Activated T-helper 17 cell treated with anti-CD3 and anti-CD28 coated beads, Interleukin-2, amount 50 U/mL, for 72 hours (primary cell): ENCODE measurements at regions not wholly inside any gene's neighbourhood (a gene's known extent, or its start where the extent isn't known, plus 50 kb on each side); places are given as distances from the start of the nearest gene placed in this dataset.
"Not testable (repeated sequence)": the region's sequence is repeated elsewhere in the genome, so short reads cannot be mapped to it uniquely, and the experiment has no call there.

Source experiments
- ATAC-seq: fragments of 150-1000 bp; cut with Tn5 transposase; replicated peaks from 2 replicates; pipeline ENCODE4 v1.10.0; 2021; ENCODE audit warnings: mild to moderate bottlenecking, moderate library complexity
- H3K27ac Mint-ChIP-seq: one replicate; pipeline ENCODE4 v1.8.0; 2022; ENCODE audit warnings: mixed read lengths
- H3K27me3 Mint-ChIP-seq: one replicate; pipeline ENCODE4 v1.8.0; 2022; ENCODE audit warnings: mixed read lengths
- H3K36me3 Mint-ChIP-seq: one replicate; pipeline ENCODE4 v1.8.0; 2022; ENCODE audit warnings: low read depth, mild to moderate bottlenecking, mixed read lengths
- H3K4me1 Mint-ChIP-seq: one replicate; pipeline ENCODE4 v1.8.0; 2022; ENCODE audit warnings: mixed read lengths
- H3K4me3 Mint-ChIP-seq: one replicate; pipeline ENCODE4 v1.8.0; 2022; ENCODE audit warnings: mild to moderate bottlenecking, mixed read lengths
- H3K9me3 Mint-ChIP-seq: one replicate; pipeline ENCODE4 v1.8.0; 2022; ENCODE audit warnings: mixed read lengths

- Mint-ChIP-seq H3K27ac (no peak overlapping the region), H3K4me3 (no peak overlapping the region), H3K27me3 (no peaks in the 10 kb centered on the region), H3K4me1 (no peaks in the 10 kb centered on the region), H3K9me3 (no peaks in the 10 kb centered on the region), H3K36me3 (no peaks in the 10 kb centered on the region)
- no peak for ATAC-seq
These were observed 58.4 kb upstream of the WAPL start for GRCh38 chr10:86579883-86580520.

- Mint-ChIP-seq H3K4me3 (no peak overlapping the region), H3K36me3 (no peaks in the 10 kb centered on the region), H3K27ac (no peak overlapping the region), H3K9me3 (no peaks in the 10 kb centered on the region), H3K27me3 (no peaks in the 10 kb centered on the region), H3K4me1 (no peaks in the 10 kb centered on the region)
- no peak for ATAC-seq
These were observed 58.9 kb upstream of the WAPL start for GRCh38 chr10:86580521-86580891.

GRCh38 chr10:86583983-86584382, 62.4 kb upstream of the WAPL start:
- Mint-ChIP-seq H3K27me3 (no peaks in the 10 kb centered on the region), H3K27ac (no peak overlapping the region), H3K4me1 (no peaks in the 10 kb centered on the region), H3K4me3 (no peak overlapping the region), H3K9me3 (no peaks in the 10 kb centered on the region), H3K36me3 (no peaks in the 10 kb centered on the region)
- peak; percentile 46 for ATAC-seq

GRCh38 chr10:86585037-86585929, 63.7 kb upstream of the WAPL start:
- Mint-ChIP-seq H3K27me3 (no peaks in the 10 kb centered on the region), H3K4me3 (no peak overlapping the region), H3K27ac (no peak overlapping the region), H3K4me1 (no peaks in the 10 kb centered on the region), H3K36me3 (no peaks in the 10 kb centered on the region), H3K9me3 (no peaks in the 10 kb centered on the region)
- ATAC-seq = peak; percentile 98

GRCh38 chr10:86586516-86586915, 64.9 kb upstream of the WAPL start:
- H3K4me3 Mint-ChIP-seq = no peak overlapping the region
- no peak overlapping the region for H3K27ac Mint-ChIP-seq
- ATAC-seq = no peak
- H3K27me3 Mint-ChIP-seq = no peaks in the 10 kb centered on the region
- no peaks in the 10 kb centered on the region for H3K36me3 Mint-ChIP-seq
- H3K9me3 Mint-ChIP-seq = no peaks in the 10 kb centered on the region
- H3K4me1 Mint-ChIP-seq = no peaks in the 10 kb centered on the region

GRCh38 chr10:86588781-86589180, 65.6 kb upstream of the OPN4 start:
- H3K9me3 Mint-ChIP-seq, H3K36me3 Mint-ChIP-seq, H3K27me3 Mint-ChIP-seq, H3K27ac Mint-ChIP-seq, ATAC-seq, H3K4me1 Mint-ChIP-seq, H3K4me3 Mint-ChIP-seq: not testable (repeated sequence)

- Mint-ChIP-seq H3K9me3 (no peaks in the 10 kb centered on the region), H3K27me3 (no peaks in the 10 kb centered on the region), H3K36me3 (no peaks in the 10 kb centered on the region), H3K4me3 (no peak overlapping the region), H3K4me1 (no peaks in the 10 kb centered on the region), H3K27ac (no peak overlapping the region)
- no peak for ATAC-seq
These were observed 62.9 kb upstream of the OPN4 start for GRCh38 chr10:86591436-86591835.

- H3K4me3 Mint-ChIP-seq = no peak overlapping the region
These were observed 61.9 kb upstream of the OPN4 start for GRCh38 chr10:86592413-86592812.

GRCh38 chr10:86594535-86594934, 59.8 kb upstream of the OPN4 start:
- Mint-ChIP-seq H3K27me3 (no peaks in the 10 kb centered on the region), H3K4me3 (no peak overlapping the region), H3K27ac (no peak overlapping the region), H3K36me3 (no peaks in the 10 kb centered on the region), H3K9me3 (no peaks in the 10 kb centered on the region), H3K4me1 (no peaks in the 10 kb centered on the region)
- no peak for ATAC-seq

More at GRCh38 chr10:86592413-86592812, 61.9 kb upstream of the OPN4 start:
- Mint-ChIP-seq H3K27me3 (no peaks in the 10 kb centered on the region), H3K27ac (no peak overlapping the region), H3K36me3 (no peaks in the 10 kb centered on the region), H3K9me3 (no peaks in the 10 kb centered on the region), H3K4me1 (no peaks in the 10 kb centered on the region)
- no peak for ATAC-seq

- no peaks in the 10 kb centered on the region for H3K9me3 Mint-ChIP-seq
- H3K27ac Mint-ChIP-seq = no peak overlapping the region
- ATAC-seq = no peak
- H3K4me1 Mint-ChIP-seq = peaks cover 4% of the 10 kb centered on the region
- no peaks in the 10 kb centered on the region for H3K36me3 Mint-ChIP-seq
- no peak overlapping the region for H3K4me3 Mint-ChIP-seq
- H3K27me3 Mint-ChIP-seq = no peaks in the 10 kb centered on the region
These were observed 58.9 kb upstream of the OPN4 start for GRCh38 chr10:86595496-86595895.

GRCh38 chr10:86596266-86596665, 58.1 kb upstream of the OPN4 start:
- Mint-ChIP-seq H3K27me3 (no peaks in the 10 kb centered on the region), H3K36me3 (no peaks in the 10 kb centered on the region), H3K27ac (no peak overlapping the region), H3K4me1 (peaks cover 5% of the 10 kb centered on the region), H3K9me3 (no peaks in the 10 kb centered on the region), H3K4me3 (no peak overlapping the region)
- no peak for ATAC-seq

- no peaks in the 10 kb centered on the region for H3K36me3 Mint-ChIP-seq
- no peak overlapping the region for H3K4me3 Mint-ChIP-seq
- H3K27ac Mint-ChIP-seq = no peak overlapping the region
- H3K27me3 Mint-ChIP-seq = no peaks in the 10 kb centered on the region
- H3K4me1 Mint-ChIP-seq = peaks cover 5% of the 10 kb centered on the region
- no peaks in the 10 kb centered on the region for H3K9me3 Mint-ChIP-seq
- no peak for ATAC-seq
These were observed 57.0 kb upstream of the OPN4 start for GRCh38 chr10:86597306-86597705.

GRCh38 chr10:86598151-86598550, 56.2 kb upstream of the OPN4 start:
- peaks cover 5% of the 10 kb centered on the region for H3K4me1 Mint-ChIP-seq
- ATAC-seq = no peak

GRCh38 chr10:86599041-86599440, 55.3 kb upstream of the OPN4 start:
- ATAC-seq = no peak
- Mint-ChIP-seq H3K27ac (no peak overlapping the region), H3K4me3 (no peak overlapping the region), H3K27me3 (no peaks in the 10 kb centered on the region), H3K4me1 (peaks cover 5% of the 10 kb centered on the region), H3K36me3 (no peaks in the 10 kb centered on the region), H3K9me3 (no peaks in the 10 kb centered on the region)

More at GRCh38 chr10:86598151-86598550, 56.2 kb upstream of the OPN4 start:
- Mint-ChIP-seq H3K36me3 (no peaks in the 10 kb centered on the region), H3K27ac (no peak overlapping the region), H3K27me3 (no peaks in the 10 kb centered on the region), H3K4me3 (no peak overlapping the region), H3K9me3 (no peaks in the 10 kb centered on the region)

- no peaks in the 10 kb centered on the region for H3K36me3 Mint-ChIP-seq
- H3K4me1 Mint-ChIP-seq = peaks cover 5% of the 10 kb centered on the region
- H3K27ac Mint-ChIP-seq = no peak overlapping the region
- no peaks in the 10 kb centered on the region for H3K9me3 Mint-ChIP-seq
- H3K4me3 Mint-ChIP-seq = no peak overlapping the region
- no peaks in the 10 kb centered on the region for H3K27me3 Mint-ChIP-seq
- ATAC-seq = peak; percentile 59
These were observed 54.6 kb upstream of the OPN4 start for GRCh38 chr10:86599729-86600128.
